Neutrophil (primary cell): ENCODE measurements at regions not wholly inside any gene's neighbourhood (a gene's known extent, or its start where the extent isn't known, plus 50 kb on each side); places are given as distances from the start of the nearest gene placed in this dataset.

Source experiments
- H3K27ac ChIP-seq: fragments of 200-600 bp; sonication (generic); 2 replicates; pipeline ENCODE4 v1.5.1; 2016; ENCODE audit warnings: mild to moderate bottlenecking, moderate library complexity
- H3K27me3 ChIP-seq: fragments of 200-600 bp; sonication (generic); 2 replicates; pipeline ENCODE4 v1.6.0; 2016; ENCODE audit warnings: mild to moderate bottlenecking
- H3K36me3 ChIP-seq: fragments of 200-600 bp; sonication (generic); 2 replicates; pipeline ENCODE4 v1.5.1; 2017
- H3K4me1 ChIP-seq, 2 experiments: fragments of 200-600 bp in 1 of 2; sonication (generic) in 1 of 2; 1 replicate in 1 of 2; 2 replicates in 1 of 2; pipeline versions ENCODE4 v1.5.1 to v1.6.1; 2013 to 2016; ENCODE audit warnings: low read depth in 1 of 2, low read length in 1 of 2, mild to moderate bottlenecking in 1 of 2, moderate library complexity in 1 of 2; ENCODE audit not compliant: control insufficient read depth in 1 of 2, insufficient read depth in 1 of 2
- H3K4me3 ChIP-seq, 2 experiments: fragments of 200-600 bp in 1 of 2; sonication (generic) in 1 of 2; 1 replicate in 1 of 2; 2 replicates in 1 of 2; pipeline ENCODE4 v1.5.1; 2013 to 2016; ENCODE audit warnings: low read depth in 1 of 2, low read length in 1 of 2, mild to moderate bottlenecking in 1 of 2, moderate library complexity in 1 of 2
- H3K9me3 ChIP-seq: fragments of 200-600 bp; sonication (generic); 2 replicates; pipeline ENCODE4 v1.5.1; 2016
- TF ChIP-seq, protein P1 (sequence below): fragments of 200-600 bp; sonication (generic); IDR thresholded peaks from 2 replicates; pipeline ENCODE4 v1.5.1; 2016; ENCODE audit warnings: antibody characterized with exemption

GRCh38 chr16:80176114-80176513 is 364.7 kb upstream of the DYNLRB2 start:
- no peaks in the 10 kb centered on the region for H3K27me3 ChIP-seq
- no peaks in the 10 kb centered on the region for H3K9me3 ChIP-seq
- no peak overlapping the region for H3K27ac ChIP-seq
- no peaks in the 10 kb centered on the region for H3K36me3 ChIP-seq
- H3K4me1 ChIP-seq, result no peaks in the 10 kb centered on the region
- H3K4me3 ChIP-seq, result no peak overlapping the region
- TF ChIP-seq, protein P1, sequence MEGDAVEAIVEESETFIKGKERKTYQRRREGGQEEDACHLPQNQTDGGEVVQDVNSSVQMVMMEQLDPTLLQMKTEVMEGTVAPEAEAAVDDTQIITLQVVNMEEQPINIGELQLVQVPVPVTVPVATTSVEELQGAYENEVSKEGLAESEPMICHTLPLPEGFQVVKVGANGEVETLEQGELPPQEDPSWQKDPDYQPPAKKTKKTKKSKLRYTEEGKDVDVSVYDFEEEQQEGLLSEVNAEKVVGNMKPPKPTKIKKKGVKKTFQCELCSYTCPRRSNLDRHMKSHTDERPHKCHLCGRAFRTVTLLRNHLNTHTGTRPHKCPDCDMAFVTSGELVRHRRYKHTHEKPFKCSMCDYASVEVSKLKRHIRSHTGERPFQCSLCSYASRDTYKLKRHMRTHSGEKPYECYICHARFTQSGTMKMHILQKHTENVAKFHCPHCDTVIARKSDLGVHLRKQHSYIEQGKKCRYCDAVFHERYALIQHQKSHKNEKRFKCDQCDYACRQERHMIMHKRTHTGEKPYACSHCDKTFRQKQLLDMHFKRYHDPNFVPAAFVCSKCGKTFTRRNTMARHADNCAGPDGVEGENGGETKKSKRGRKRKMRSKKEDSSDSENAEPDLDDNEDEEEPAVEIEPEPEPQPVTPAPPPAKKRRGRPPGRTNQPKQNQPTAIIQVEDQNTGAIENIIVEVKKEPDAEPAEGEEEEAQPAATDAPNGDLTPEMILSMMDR, result no peak

DNA sequence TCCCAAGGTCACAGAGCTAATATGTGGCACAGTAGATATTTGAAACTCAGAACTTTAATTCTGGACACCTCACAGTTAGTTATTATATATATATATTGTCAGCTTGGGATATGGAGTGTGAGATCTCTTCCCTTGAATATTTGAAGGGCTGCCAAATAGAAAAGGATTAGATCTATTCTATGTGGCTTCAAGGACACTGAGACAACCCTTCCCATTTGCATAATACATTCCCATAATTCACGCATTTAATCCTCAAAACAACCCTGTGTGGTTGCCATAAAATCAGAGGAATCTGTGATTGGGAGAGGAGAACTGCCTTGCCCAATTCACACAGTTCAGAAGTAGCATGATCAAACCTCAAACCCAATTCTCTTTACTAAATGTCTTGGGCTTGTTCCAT is 365.8 kb upstream of the DYNLRB2 start:
- Histone ChIP-seq H3K9me3 (no peaks in the 10 kb centered on the region), H3K27me3 (no peaks in the 10 kb centered on the region), H3K36me3 (no peaks in the 10 kb centered on the region), H3K27ac (no peak overlapping the region), H3K4me3 (no peak overlapping the region), H3K4me1 (no peaks in the 10 kb centered on the region)
- TF ChIP-seq, protein P1, result no peak

- no peaks in the 10 kb centered on the region for H3K4me1 ChIP-seq
- H3K27me3 ChIP-seq, result no peaks in the 10 kb centered on the region
- H3K36me3 ChIP-seq, result no peaks in the 10 kb centered on the region
- TF ChIP-seq, protein P1, result no peak
- no peak overlapping the region for H3K4me3 ChIP-seq
- H3K9me3 ChIP-seq, result no peaks in the 10 kb centered on the region
- no peak overlapping the region for H3K27ac ChIP-seq
These were observed 366.4 kb upstream of the DYNLRB2 start for GRCh38 chr16:80174416-80174815.

DNA sequence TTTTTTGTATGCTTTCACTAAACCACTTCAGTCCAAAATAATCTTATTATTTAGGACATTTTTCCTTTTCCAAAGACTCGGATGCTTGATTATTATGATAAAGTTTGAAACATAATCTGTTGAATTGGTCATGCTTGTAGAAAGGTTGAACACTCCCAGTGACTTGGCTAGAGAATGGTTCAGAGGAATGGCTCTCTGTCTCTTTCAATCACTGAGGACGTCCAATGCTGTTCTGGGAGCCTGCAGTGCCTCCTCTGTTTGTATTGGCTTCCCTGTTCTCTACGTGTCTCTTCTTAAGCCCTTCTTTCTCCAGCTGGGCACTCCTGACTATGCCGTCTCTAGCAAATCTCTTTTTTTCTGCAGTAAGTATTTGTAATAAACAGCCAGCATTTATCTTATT is 369.0 kb upstream of the DYNLRB2 start:
- Histone ChIP-seq H3K9me3 (no peaks in the 10 kb centered on the region), H3K27ac (no peak overlapping the region), H3K27me3 (no peaks in the 10 kb centered on the region), H3K36me3 (no peaks in the 10 kb centered on the region), H3K4me1 (no peaks in the 10 kb centered on the region), H3K4me3 (no peak overlapping the region)
- TF ChIP-seq, protein P1, result no peak

- no peaks in the 10 kb centered on the region for H3K27me3 ChIP-seq
- H3K4me1 ChIP-seq, result no peaks in the 10 kb centered on the region
- H3K27ac ChIP-seq, result no peak overlapping the region
- no peaks in the 10 kb centered on the region for H3K9me3 ChIP-seq
- H3K36me3 ChIP-seq, result no peaks in the 10 kb centered on the region
- H3K4me3 ChIP-seq, result no peak overlapping the region
- TF ChIP-seq, protein P1, result no peak
These were observed 369.6 kb upstream of the DYNLRB2 start for GRCh38 chr16:80171199-80171598.
